H1 (cell line): ENCODE measurements at regions not wholly inside any gene's neighbourhood (a gene's known extent, or its start where the extent isn't known, plus 50 kb on each side); places are given as distances from the start of the nearest gene placed in this dataset.

ENCODE experiments used
- CTCF ChIA-PET: fragments of 300-600 bp; sonication (Branson Sonifier 250); formaldehyde crosslinking; loops from one replicate; lab custom pipeline; 2021; ENCODE audit not compliant: partially characterized antibody; lab: Charles Lee
- POLR2A ChIA-PET: fragments of 300-600 bp; sonication (Branson Sonifier 250); formaldehyde crosslinking; loops from one replicate; lab custom pipeline; 2021; ENCODE audit warnings: inconsistent platforms; ENCODE audit not compliant: partially characterized antibody; lab: Charles Lee
- DNase-seq, 2 experiments: peaks; one replicate each; pipeline versions ENCODE4 v3.0.0 to v3.0.0-alpha.2; 2010 to 2022; ENCODE audit warnings: low spot score in 2 of 2, low read depth in 1 of 2, mixed read lengths in 1 of 2
- FAIRE-seq: peaks from 2 replicates; lab custom pipeline; 2011; peaks lifted over from hg19 to GRCh38; lab: Jason Lieb, UNC
- H2AFZ ChIP-seq: 2 replicates; pipeline ENCODE4 v1.8.1; 2012; ENCODE audit warnings: low read length, inconsistent platforms
- H2AK5ac ChIP-seq: 2 replicates; pipeline ENCODE4 v1.6.1; 2013; ENCODE audit warnings: low read depth, low read length
- H2BK120ac ChIP-seq: replicated peaks from 2 replicates; pipeline ENCODE3; 2013; ENCODE audit warnings: low read depth, low read length, inconsistent platforms
- H2BK12ac ChIP-seq: 2 replicates; pipeline ENCODE4 v1.6.1; 2013; ENCODE audit warnings: low read depth, low read length
- H2BK15ac ChIP-seq: 2 replicates; pipeline ENCODE4 v1.6.1; 2013; ENCODE audit warnings: low read length
- H2BK20ac ChIP-seq: 2 replicates; pipeline ENCODE4 v1.6.1; 2013; ENCODE audit warnings: low read length
- H2BK5ac ChIP-seq: 2 replicates; pipeline ENCODE4 v1.6.1; 2013; ENCODE audit warnings: low read depth, low read length
- H3K14ac ChIP-seq: 2 replicates; pipeline ENCODE4 v1.6.1; 2013; ENCODE audit warnings: inconsistent platforms; ENCODE audit not compliant: insufficient read length
- H3K18ac ChIP-seq: 2 replicates; pipeline ENCODE4 v1.6.1; 2013; ENCODE audit warnings: low read length; ENCODE audit errors: extremely low read depth
- H3K23ac ChIP-seq: 2 replicates; pipeline ENCODE4 v1.6.1; 2013; ENCODE audit warnings: inconsistent platforms; ENCODE audit not compliant: insufficient read length
- H3K23me2 ChIP-seq: 2 replicates; pipeline ENCODE4 v1.6.1; 2013; ENCODE audit warnings: low read depth, low read length
- H3K27ac ChIP-seq: 2 replicates; pipeline ENCODE4 v1.6.1; 2011; ENCODE audit warnings: low read depth, low read length, inconsistent platforms
- H3K27me3 ChIP-seq, 4 experiments: replicated peaks in 1 of 4; 1 replicate in 1 of 4; 2 replicates in 3 of 4; pipeline versions ENCODE4 v1.6.1 to v1.8.1; 2011 to 2013; ENCODE audit warnings: low read length in 3 of 4, mild to moderate bottlenecking in 3 of 4, inconsistent platforms in 2 of 4, mixed read lengths in 2 of 4, moderate library complexity in 1 of 4; ENCODE audit not compliant: control insufficient read depth in 3 of 4, insufficient read depth in 3 of 4; ENCODE audit errors: extremely low read depth in 1 of 4
- H3K36me3 ChIP-seq, 4 experiments: 2 replicates each; pipeline versions ENCODE4 v1.6.1 to v1.8.1; 2011 to 2013; ENCODE audit warnings: mild to moderate bottlenecking in 4 of 4, low read length in 3 of 4, moderate library complexity in 2 of 4, control low read depth in 1 of 4, inconsistent platforms in 1 of 4; ENCODE audit not compliant: insufficient read depth in 4 of 4, control insufficient read depth in 2 of 4
- H3K4ac ChIP-seq: replicated peaks from 2 replicates; pipeline ENCODE3; 2013; ENCODE audit warnings: low read length, low read depth, mixed read lengths, inconsistent platforms; ENCODE audit not compliant: insufficient read length
- H3K4me1 ChIP-seq, 4 experiments: replicated peaks in 1 of 4; 1 replicate in 1 of 4; 2 replicates in 3 of 4; pipeline versions ENCODE4 v1.6.1 to v1.8.1; 2011 to 2013; ENCODE audit warnings: low read length in 3 of 4, inconsistent platforms in 2 of 4, mixed read lengths in 1 of 4; ENCODE audit not compliant: insufficient read depth in 4 of 4, control insufficient read depth in 3 of 4
- H3K4me2 ChIP-seq, 2 experiments: 2 replicates each; pipeline versions ENCODE4 v1.6.1 to v1.8.1; 2011 to 2013; ENCODE audit warnings: low read depth in 2 of 2, low read length in 2 of 2, control low read depth in 1 of 2, inconsistent platforms in 1 of 2, mild to moderate bottlenecking in 1 of 2; ENCODE audit not compliant: insufficient read depth in 1 of 2
- H3K4me3 ChIP-seq, 4 experiments: fragments of 200-600, 300-600 bp in 1 of 4; sonication (generic), shearing (Covaris generic), sonication (Bioruptor Twin) in 1 of 4; 2 replicates each; pipeline versions ENCODE4 v1.5.1 to v1.8.1; 2011 to 2016; ENCODE audit warnings: low read length in 4 of 4, low read depth in 3 of 4, control low read depth in 2 of 4, inconsistent platforms in 2 of 4, mild to moderate bottlenecking in 2 of 4, mixed read lengths in 1 of 4, moderate library complexity in 1 of 4; ENCODE audit not compliant: insufficient read depth in 2 of 4; ENCODE audit errors: extremely low read depth in 1 of 4
- H3K56ac ChIP-seq: replicated peaks from 2 replicates; pipeline ENCODE3; 2013; ENCODE audit warnings: low read depth, mild to moderate bottlenecking, mixed read lengths, low read length, inconsistent platforms; ENCODE audit not compliant: insufficient read length
- H3K79me1 ChIP-seq: 2 replicates; pipeline ENCODE4 v1.6.1; 2013; ENCODE audit warnings: low read depth, low read length, control low read depth
- H3K79me2 ChIP-seq, 2 experiments: 2 replicates each; pipeline versions ENCODE4 v1.6.1 to v1.8.1; 2012 to 2013; ENCODE audit warnings: low read length in 2 of 2, mild to moderate bottlenecking in 2 of 2, inconsistent platforms in 1 of 2; ENCODE audit not compliant: insufficient read depth in 2 of 2, control insufficient read depth in 1 of 2
- H3K9ac ChIP-seq, 4 experiments: replicated peaks in 1 of 4; 1 replicate in 1 of 4; 2 replicates in 3 of 4; pipeline versions ENCODE4 v1.6.1 to v1.8.1; 2011 to 2013; ENCODE audit warnings: low read depth in 3 of 4, low read length in 3 of 4, control low read depth in 2 of 4, mild to moderate bottlenecking in 2 of 4, moderate library complexity in 2 of 4, inconsistent platforms in 1 of 4; ENCODE audit errors: extremely low read depth in 1 of 4
- H3K9me3 ChIP-seq, 2 experiments: 2 replicates each; pipeline versions ENCODE4 v1.6.1 to v1.8.1; 2012 to 2013; ENCODE audit warnings: mild to moderate bottlenecking in 2 of 2, moderate library complexity in 2 of 2, control low read depth in 1 of 2, inconsistent platforms in 1 of 2, low read depth in 1 of 2, low read length in 1 of 2, mixed read lengths in 1 of 2; ENCODE audit not compliant: insufficient read depth in 2 of 2
- H4K20me1 ChIP-seq, 2 experiments: replicated peaks in 1 of 2; 2 replicates each; pipeline versions ENCODE3 to v1.8.1; 2011 to 2013; ENCODE audit warnings: inconsistent platforms in 2 of 2, low read length in 2 of 2, mild to moderate bottlenecking in 1 of 2; ENCODE audit not compliant: insufficient read depth in 2 of 2, control insufficient read depth in 1 of 2
- H4K5ac ChIP-seq: 2 replicates; pipeline ENCODE4 v1.6.1; 2013; ENCODE audit warnings: low read length, low read depth, mixed read lengths, inconsistent platforms; ENCODE audit not compliant: insufficient read length
- H4K8ac ChIP-seq: 2 replicates; pipeline ENCODE4 v1.8.0; 2013; ENCODE audit warnings: mild to moderate bottlenecking, moderate library complexity, low read length, inconsistent platforms; ENCODE audit not compliant: insufficient read depth; ENCODE audit errors: extremely low read depth
- H4K91ac ChIP-seq: replicated peaks from 2 replicates; pipeline ENCODE3; 2013; ENCODE audit warnings: low read length, mixed read lengths, inconsistent platforms; ENCODE audit not compliant: insufficient read length
- BRCA1 ChIP-seq: IDR thresholded peaks from 2 replicates; pipeline ENCODE4 v1.6.1; 2012; ENCODE audit warnings: low read depth, low read length, improper control_type of control experiment
- CHD2 ChIP-seq: IDR thresholded peaks from 2 replicates; pipeline ENCODE4 v1.6.1; 2012; ENCODE audit warnings: low read length, improper control_type of control experiment
- E2F6 ChIP-seq: IDR thresholded peaks from 2 replicates; pipeline ENCODE4 v1.6.1; 2012; ENCODE audit warnings: inconsistent platforms
- PHF8 ChIP-seq: fragments of 200-600 bp; sonication (generic); conservative IDR thresholded peaks from 2 replicates; pipeline ENCODE4 v1.7.1; 2012; ENCODE audit warnings: low read depth, mild to moderate bottlenecking, inconsistent platforms, low read length, moderate library complexity
- POU5F1 ChIP-seq: IDR thresholded peaks from 2 replicates; pipeline ENCODE4 v1.6.1; 2011; ENCODE audit warnings: low read depth, mild to moderate bottlenecking, low read length, moderate library complexity
- RXRA ChIP-seq: IDR thresholded peaks from 2 replicates; pipeline ENCODE4 v1.6.1; 2011; ENCODE audit warnings: low read depth, mild to moderate bottlenecking, low read length, moderate library complexity; ENCODE audit not compliant: insufficient read depth
- SIRT6 ChIP-seq: IDR thresholded peaks from one replicate; pipeline ENCODE4 v1.7.1; 2012; ENCODE audit warnings: low read length, inconsistent platforms
- SUZ12 ChIP-seq: fragments of 200-600 bp; sonication (generic); IDR thresholded peaks from 2 replicates; pipeline ENCODE4 v1.6.1; 2012; ENCODE audit warnings: mild to moderate bottlenecking, inconsistent platforms, low read length, moderate library complexity, mixed read lengths
- TCF12 ChIP-seq: IDR thresholded peaks from 2 replicates; pipeline ENCODE4 v1.6.1; 2011; ENCODE audit warnings: low read depth, mild to moderate bottlenecking, low read length

DNA sequence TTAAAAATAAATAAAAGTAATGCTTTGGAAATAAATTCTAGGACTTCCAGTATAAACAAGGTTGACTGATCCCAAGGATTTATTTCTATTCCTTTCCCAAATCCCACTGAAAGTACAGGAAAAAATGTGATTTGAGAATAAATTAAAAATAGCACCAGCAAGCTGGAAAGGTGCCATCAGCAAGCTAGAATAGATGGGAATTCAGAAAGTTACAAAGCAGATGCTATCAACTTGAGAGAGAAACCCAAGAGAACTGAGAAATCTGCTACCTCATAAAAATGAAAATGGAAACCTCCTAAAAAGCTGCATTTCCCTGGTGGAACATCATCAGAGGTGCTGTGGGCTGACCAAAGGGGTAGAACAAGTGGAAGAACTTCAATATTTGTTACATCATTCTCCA lies 148.6 kb upstream of the KCNJ3 start:
- Histone ChIP-seq H3K4me2 (no peak overlapping the region), H3K79me2 (no peaks in the 10 kb centered on the region), H3K23me2 (no peaks in the 10 kb centered on the region), H2BK5ac (no peak overlapping the region), H3K27me3 (no peaks in the 10 kb centered on the region), H2BK20ac (no peak overlapping the region), H3K4ac (no peak overlapping the region), H3K27ac (no peak overlapping the region), H2BK15ac (no peak overlapping the region), H3K14ac (no peak overlapping the region), H4K5ac (no peak overlapping the region), H3K4me1 (no peaks in the 10 kb centered on the region), H3K9me3 (peaks cover 14% of the 10 kb centered on the region in 2 experiments), H3K79me1 (no peaks in the 10 kb centered on the region), H3K4me3 (no peak overlapping the region), H2AK5ac (no peak overlapping the region), H3K23ac (no peak overlapping the region), H2BK120ac (peak overlapping the region; percentile 43), H2AFZ (no peak overlapping the region), H2BK12ac (no peak overlapping the region), H3K18ac (no peak overlapping the region), H4K20me1 (no peaks in the 10 kb centered on the region), H4K8ac (no peak overlapping the region), H3K56ac (no peak overlapping the region), H3K9ac (no peak overlapping the region), H4K91ac (no peak overlapping the region), H3K36me3 (peaks cover 0 to 5% (median 0%) of the 10 kb centered on the region in 4 experiments; a peak in 2 of 8 replicates)
- ChIA-PET CTCF (no interaction called here), POLR2A (no interaction called here)
- no peak for FAIRE-seq
- DNase-seq, result no peak
- no peak for TF ChIP-seq PHF8
- no peak for TF ChIP-seq RXRA
- no peak for TF ChIP-seq SUZ12
- TF ChIP-seq SIRT6, result no peak
- no peak for TF ChIP-seq POU5F1
- TF ChIP-seq E2F6, result no peak
- no peak for TF ChIP-seq CHD2
- no peak for TF ChIP-seq TCF12
- no peak for TF ChIP-seq BRCA1
